ENCODE measurements at regions not wholly inside any gene's neighbourhood (a gene's known extent, or its start where the extent isn't known, plus 50 kb on each side); places are given as distances from the start of the nearest gene placed in this dataset.

DNA sequence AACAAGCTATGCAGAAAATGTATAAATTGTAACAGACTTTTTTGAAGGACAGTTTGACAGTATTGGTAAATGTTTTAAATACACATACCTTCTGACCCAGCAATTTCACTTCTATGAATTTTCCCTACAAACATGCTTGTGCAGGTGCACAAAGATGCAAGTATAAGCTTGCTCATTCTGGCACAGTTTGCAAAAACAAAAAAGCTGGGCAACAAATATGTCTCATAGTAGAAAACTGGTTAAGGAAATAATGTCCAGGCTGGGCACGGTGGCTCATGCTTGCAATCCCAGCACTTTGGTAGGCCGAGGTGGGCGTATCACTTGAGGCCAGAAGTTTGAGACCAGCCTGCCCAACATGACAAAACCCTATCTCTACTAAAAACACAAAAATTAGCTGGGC, 96.9 kb upstream of the NEDD4L start:
- TF ChIP-seq JUNB (IDR thresholded peaks at IDR 0.05; ENCODE audit: unreplicated experiment), result no peak
- TF ChIP-seq, protein P1, sequence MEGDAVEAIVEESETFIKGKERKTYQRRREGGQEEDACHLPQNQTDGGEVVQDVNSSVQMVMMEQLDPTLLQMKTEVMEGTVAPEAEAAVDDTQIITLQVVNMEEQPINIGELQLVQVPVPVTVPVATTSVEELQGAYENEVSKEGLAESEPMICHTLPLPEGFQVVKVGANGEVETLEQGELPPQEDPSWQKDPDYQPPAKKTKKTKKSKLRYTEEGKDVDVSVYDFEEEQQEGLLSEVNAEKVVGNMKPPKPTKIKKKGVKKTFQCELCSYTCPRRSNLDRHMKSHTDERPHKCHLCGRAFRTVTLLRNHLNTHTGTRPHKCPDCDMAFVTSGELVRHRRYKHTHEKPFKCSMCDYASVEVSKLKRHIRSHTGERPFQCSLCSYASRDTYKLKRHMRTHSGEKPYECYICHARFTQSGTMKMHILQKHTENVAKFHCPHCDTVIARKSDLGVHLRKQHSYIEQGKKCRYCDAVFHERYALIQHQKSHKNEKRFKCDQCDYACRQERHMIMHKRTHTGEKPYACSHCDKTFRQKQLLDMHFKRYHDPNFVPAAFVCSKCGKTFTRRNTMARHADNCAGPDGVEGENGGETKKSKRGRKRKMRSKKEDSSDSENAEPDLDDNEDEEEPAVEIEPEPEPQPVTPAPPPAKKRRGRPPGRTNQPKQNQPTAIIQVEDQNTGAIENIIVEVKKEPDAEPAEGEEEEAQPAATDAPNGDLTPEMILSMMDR (conservative IDR thresholded peaks at IDR 0.05; ENCODE audit: low read depth in 2 of 2), result no peak
- no peak for TF ChIP-seq EZH2 (IDR thresholded peaks at IDR 0.05; ENCODE audit: low read depth, unreplicated experiment)
- no peak for TF ChIP-seq POLR2AphosphoS5 (IDR thresholded peaks at IDR 0.05; ENCODE audit: low read depth)
- TF ChIP-seq, protein P2, sequence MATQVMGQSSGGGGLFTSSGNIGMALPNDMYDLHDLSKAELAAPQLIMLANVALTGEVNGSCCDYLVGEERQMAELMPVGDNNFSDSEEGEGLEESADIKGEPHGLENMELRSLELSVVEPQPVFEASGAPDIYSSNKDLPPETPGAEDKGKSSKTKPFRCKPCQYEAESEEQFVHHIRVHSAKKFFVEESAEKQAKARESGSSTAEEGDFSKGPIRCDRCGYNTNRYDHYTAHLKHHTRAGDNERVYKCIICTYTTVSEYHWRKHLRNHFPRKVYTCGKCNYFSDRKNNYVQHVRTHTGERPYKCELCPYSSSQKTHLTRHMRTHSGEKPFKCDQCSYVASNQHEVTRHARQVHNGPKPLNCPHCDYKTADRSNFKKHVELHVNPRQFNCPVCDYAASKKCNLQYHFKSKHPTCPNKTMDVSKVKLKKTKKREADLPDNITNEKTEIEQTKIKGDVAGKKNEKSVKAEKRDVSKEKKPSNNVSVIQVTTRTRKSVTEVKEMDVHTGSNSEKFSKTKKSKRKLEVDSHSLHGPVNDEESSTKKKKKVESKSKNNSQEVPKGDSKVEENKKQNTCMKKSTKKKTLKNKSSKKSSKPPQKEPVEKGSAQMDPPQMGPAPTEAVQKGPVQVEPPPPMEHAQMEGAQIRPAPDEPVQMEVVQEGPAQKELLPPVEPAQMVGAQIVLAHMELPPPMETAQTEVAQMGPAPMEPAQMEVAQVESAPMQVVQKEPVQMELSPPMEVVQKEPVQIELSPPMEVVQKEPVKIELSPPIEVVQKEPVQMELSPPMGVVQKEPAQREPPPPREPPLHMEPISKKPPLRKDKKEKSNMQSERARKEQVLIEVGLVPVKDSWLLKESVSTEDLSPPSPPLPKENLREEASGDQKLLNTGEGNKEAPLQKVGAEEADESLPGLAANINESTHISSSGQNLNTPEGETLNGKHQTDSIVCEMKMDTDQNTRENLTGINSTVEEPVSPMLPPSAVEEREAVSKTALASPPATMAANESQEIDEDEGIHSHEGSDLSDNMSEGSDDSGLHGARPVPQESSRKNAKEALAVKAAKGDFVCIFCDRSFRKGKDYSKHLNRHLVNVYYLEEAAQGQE (IDR thresholded peaks at IDR 0.05; ENCODE audit: unreplicated experiment), result no peak
- no peak for TF ChIP-seq CREB1 (CRISPR knock-in tag; IDR thresholded peaks at IDR 0.05; ENCODE audit: low read depth)
- TF ChIP-seq EZH2phosphoT487 (IDR thresholded peaks at IDR 0.05; ENCODE audit: unreplicated experiment), result no peak
- TF ChIP-seq NANOG (IDR thresholded peaks at IDR 0.05; ENCODE audit: borderline replicate concordance), result no peak
- no peak for TF ChIP-seq ZNF462 (CRISPR knock-in tag; IDR thresholded peaks at IDR 0.05)
- TF ChIP-seq ZNF114 (CRISPR knock-in tag; IDR thresholded peaks at IDR 0.05), result no peak
